ENCODE measurements at regions not wholly inside any gene's neighbourhood (a gene's known extent, or its start where the extent isn't known, plus 50 kb on each side); places are given as distances from the start of the nearest gene placed in this dataset.

GRCh38 chr2:223225266-223225665 lies 173.3 kb downstream of the KCNE4 start:
- DNase-seq (ENCODE audit: low read depth, low spot score), result no peak

- no peak for DNase-seq (ENCODE audit: low read depth, low spot score)
Observed at GRCh38 chr2:223226264-223226663, 174.3 kb downstream of the KCNE4 start.

DNA sequence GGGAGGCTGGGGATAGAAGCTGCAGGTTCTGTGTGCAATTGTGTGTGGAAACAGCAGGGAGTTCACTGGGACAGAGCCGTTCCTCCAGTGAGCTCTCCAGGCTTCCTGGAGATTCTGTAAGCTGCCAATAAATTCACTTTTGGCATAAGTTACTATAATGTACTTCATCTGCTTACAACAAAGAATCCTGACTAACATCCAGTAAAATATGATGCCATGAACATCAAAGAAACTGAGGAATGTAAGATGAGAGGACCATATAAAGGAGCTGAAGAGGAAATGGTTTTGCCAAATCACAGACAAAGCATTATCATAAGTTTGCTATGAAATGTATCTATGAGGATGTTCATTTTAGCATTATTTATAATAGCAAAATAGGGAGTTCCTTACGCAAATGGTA lies 175.3 kb downstream of the KCNE4 start:
- DNase-seq (ENCODE audit: low read depth, low spot score), result no peak

DNA sequence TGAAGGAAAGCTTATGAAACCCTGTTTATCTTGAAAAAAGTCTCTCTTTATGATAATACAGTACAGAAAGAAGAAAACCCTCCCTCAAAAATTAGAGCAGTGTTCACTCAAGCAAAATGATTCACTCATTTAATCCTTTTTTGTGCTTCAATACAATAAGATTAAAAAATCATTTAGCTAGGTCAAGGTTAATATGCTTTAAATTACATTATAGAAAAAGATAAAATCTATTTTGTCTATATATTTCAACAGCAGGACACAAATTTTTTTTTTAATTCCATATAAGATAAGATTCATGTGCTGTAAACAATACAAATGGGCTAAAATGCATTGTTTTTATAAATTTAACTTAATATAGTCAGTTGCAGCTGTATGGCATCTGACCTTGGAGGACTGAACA lies 176.9 kb downstream of the KCNE4 start:
- DNase-seq (ENCODE audit: low read depth, low spot score), result no peak

- no peak for DNase-seq (ENCODE audit: low read depth, low spot score)
Observed at GRCh38 chr2:223230352-223230751, 178.4 kb downstream of the KCNE4 start.

GRCh38 chr2:223232285-223232684 lies 180.3 kb downstream of the KCNE4 start:
- DNase-seq (ENCODE audit: low read depth, low spot score), result no peak

GRCh38 chr2:223232896-223233295 lies 180.9 kb downstream of the KCNE4 start:
- DNase-seq (ENCODE audit: low read depth, low spot score), result no peak

- no peak for DNase-seq (ENCODE audit: low read depth, low spot score)
Observed at GRCh38 chr2:223235986-223236385, 184.0 kb downstream of the KCNE4 start.

- DNase-seq (ENCODE audit: low read depth, low spot score), result no peak
Observed at GRCh38 chr2:223238301-223238700, 186.3 kb downstream of the KCNE4 start.

DNA sequence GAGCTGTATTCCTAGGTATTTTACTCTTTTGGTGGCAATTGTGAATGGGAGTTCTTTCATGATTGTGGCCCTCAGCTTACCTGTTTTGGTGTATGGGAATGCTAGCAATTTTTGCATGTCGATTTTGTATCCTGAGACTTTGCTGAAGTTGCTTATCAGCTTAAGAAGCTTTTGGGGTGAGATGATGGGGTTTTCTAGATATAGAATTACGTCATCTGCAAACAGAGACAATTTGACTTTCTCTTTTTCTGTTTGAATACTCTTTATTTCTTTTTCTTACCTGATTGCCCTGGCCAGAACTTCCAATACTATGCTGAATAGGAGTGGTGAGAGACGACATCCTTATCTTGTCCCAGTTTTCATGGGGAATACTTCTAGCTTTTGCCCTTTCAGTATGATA lies 191.2 kb downstream of the KCNE4 start:
- no peak for DNase-seq (ENCODE audit: low read depth, low spot score)

- no peak for DNase-seq (ENCODE audit: low read depth, low spot score)
Observed at GRCh38 chr2:223247136-223247535, 195.1 kb downstream of the KCNE4 start.

GRCh38 chr2:223251656-223252229 lies 199.8 kb downstream of the KCNE4 start:
- no peak for DNase-seq (ENCODE audit: low read depth, low spot score)

DNA sequence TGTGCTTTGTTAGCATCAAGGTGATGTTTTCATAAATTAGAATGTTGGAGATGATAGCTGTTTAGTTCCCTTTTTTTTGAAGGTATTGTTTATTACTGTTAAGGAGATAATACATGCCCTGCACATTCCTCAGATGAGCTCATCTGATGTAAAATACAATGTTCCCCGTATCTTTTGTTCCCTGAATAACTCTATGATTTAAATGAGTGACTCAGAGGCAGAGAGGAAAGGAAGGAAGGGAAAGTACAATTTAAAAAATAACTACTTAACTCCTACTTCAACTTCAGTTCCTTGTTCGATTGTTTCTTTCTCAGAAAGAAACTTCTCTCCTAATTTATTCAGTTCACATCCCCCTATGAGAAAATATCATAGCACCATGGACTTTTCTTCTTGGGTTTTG lies 208.7 kb downstream of the KCNE4 start:
- DNase-seq (ENCODE audit: low read depth, low spot score), result no peak

DNA sequence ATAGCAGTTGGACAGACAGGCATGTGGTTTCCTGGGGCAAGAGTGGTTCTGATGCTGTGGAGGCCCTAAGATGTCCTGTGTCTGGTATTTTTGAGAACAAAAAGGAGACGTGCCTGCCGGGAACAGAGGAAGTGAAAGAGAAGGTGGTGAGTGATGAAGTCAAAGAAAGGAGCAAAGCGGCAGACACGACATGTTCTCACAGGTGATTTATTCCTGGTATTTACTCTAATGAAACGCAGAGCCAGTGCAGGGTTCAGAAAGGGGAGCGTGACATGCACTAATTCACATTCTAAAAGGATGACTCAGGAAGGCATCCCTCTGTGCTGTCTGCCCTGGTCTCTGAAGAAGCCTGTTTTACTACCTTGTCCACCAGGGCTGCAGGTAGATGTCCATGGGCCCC lies 211.0 kb downstream of the KCNE4 start:
- no peak for DNase-seq (ENCODE audit: low read depth, low spot score)

GRCh38 chr2:223264541-223265193 lies 212.7 kb downstream of the KCNE4 start:
- DNase-seq (ENCODE audit: low read depth, low spot score), result no peak

GRCh38 chr2:223267160-223267951 lies 215.4 kb downstream of the KCNE4 start:
- no peak for DNase-seq (ENCODE audit: low read depth, low spot score)

DNA sequence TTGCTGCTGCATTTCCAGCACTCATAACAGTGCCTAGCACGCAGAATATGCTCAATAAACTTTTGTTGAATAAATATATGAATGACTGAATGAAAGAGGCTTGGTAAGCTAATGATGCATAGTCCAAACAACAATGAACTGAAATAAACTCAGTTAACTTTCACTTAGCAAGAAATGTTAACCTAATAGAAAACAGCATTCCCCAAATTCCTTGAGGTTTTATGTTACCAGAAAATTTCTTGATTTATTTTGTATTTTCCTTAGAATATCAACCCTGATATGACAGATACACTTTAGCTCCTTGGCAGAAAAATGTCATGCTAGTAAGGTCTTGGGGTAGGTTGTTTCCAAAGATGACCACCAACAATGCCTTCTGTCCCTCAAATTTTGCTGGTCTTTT lies 217.4 kb downstream of the KCNE4 start:
- DNase-seq (ENCODE audit: low read depth, low spot score), result no peak

- no peak for DNase-seq (ENCODE audit: low read depth, low spot score)
Observed at GRCh38 chr2:223270548-223270947, 218.6 kb downstream of the KCNE4 start.

- DNase-seq (ENCODE audit: low read depth, low spot score), result no peak
Observed at GRCh38 chr2:223273995-223274394, 222.0 kb downstream of the KCNE4 start.

GRCh38 chr2:223282221-223282620 lies 230.2 kb downstream of the KCNE4 start:
- DNase-seq (ENCODE audit: low read depth, low spot score), result no peak

GRCh38 chr2:223283329-223283728 lies 231.3 kb downstream of the KCNE4 start:
- no peak for DNase-seq (ENCODE audit: low read depth, low spot score)

- no peak for DNase-seq (ENCODE audit: low read depth, low spot score)
Observed at GRCh38 chr2:223283771-223284170, 231.8 kb downstream of the KCNE4 start.
